Gastroesophageal sphincter (tissue), 4 donors: ENCODE measurements at regions not wholly inside any gene's neighbourhood (a gene's known extent, or its start where the extent isn't known, plus 50 kb on each side); places are given as distances from the start of the nearest gene placed in this dataset.

Experiments used
- ATAC-seq: fragments of 150-250 bp; one replicate; pipeline ENCODE4 v1.9.1; 2016; ENCODE audit warnings: mild to moderate bottlenecking, moderate library complexity
- H3K27ac ChIP-seq, 4 donors: fragments of 200-600 bp; sonication (generic) in 3 of 4; 1 replicate in 3 of 4; 2 replicates in 1 of 4; pipeline ENCODE4 v1.5.1; 2016 to 2019
- H3K27me3 ChIP-seq: fragments of 200-600 bp; sonication (generic); one replicate; pipeline ENCODE4 v1.5.1; 2019
- H3K36me3 ChIP-seq, 2 donors: fragments of 200-600 bp; sonication (generic); one replicate each; pipeline ENCODE4 v1.5.1; 2019; ENCODE audit warnings: control low read depth in 1 of 2
- H3K4me1 ChIP-seq, 3 donors: fragments of 200-600 bp; sonication (generic); 1 replicate in 2 of 3; 2 replicates in 1 of 3; pipeline ENCODE4 v1.5.1; 2016 to 2019; ENCODE audit warnings: control low read depth in 2 of 3
- H3K4me3 ChIP-seq, 2 donors: fragments of 200-600 bp; sonication (generic); one replicate each; pipeline ENCODE4 v1.5.1; 2019; ENCODE audit warnings: mild to moderate bottlenecking in 1 of 2, moderate library complexity in 1 of 2
- H3K9me3 ChIP-seq, 3 donors: fragments of 200-600 bp; sonication (generic); one replicate each; pipeline ENCODE4 v1.5.1; 2017 to 2019; ENCODE audit warnings: control low read depth in 2 of 3
- EP300 ChIP-seq: sonication (generic); formaldehyde crosslinking; IDR thresholded peaks from one replicate; pipeline ENCODE4 v1.6.1; 2017; ENCODE audit warnings: antibody characterized with exemption, mild to moderate bottlenecking
- POLR2A ChIP-seq, 2 donors: fragments of 450-650 bp; IDR thresholded peaks; one replicate each; pipeline ENCODE4 v1.6.1; 2017; ENCODE audit warnings: antibody characterized with exemption in 2 of 2, mild to moderate bottlenecking in 2 of 2, moderate library complexity in 1 of 2
- POLR2AphosphoS5 ChIP-seq: sonication (generic); formaldehyde crosslinking; IDR thresholded peaks from one replicate; pipeline ENCODE4 v1.6.1; 2017; ENCODE audit warnings: antibody characterized with exemption
- WGBS, 2 donors: methylation state at CpG; one replicate each; pipeline ENCODE4 v1.1.5; 2018; ENCODE audit warnings: low coverage in 1 of 2; 5-methylcytosine and 5-hydroxymethylcytosine counted together
- TF ChIP-seq, protein P1 (sequence below), 4 experiments: fragments of 200-600 bp in 2 of 4; fragments of 450-650 bp in 2 of 4; sonication (generic) in 1 of 4; IDR thresholded peaks; one replicate each; pipeline ENCODE4 v1.5.1; 2017 to 2019; ENCODE audit warnings: antibody characterized with exemption in 4 of 4, mild to moderate bottlenecking in 2 of 4, moderate library complexity in 2 of 4

- Histone ChIP-seq H3K36me3 (no peaks in the 10 kb centered on the region), H3K27ac (no peak overlapping the region), H3K27me3 (no peaks in the 10 kb centered on the region), H3K4me1 (no peaks in the 10 kb centered on the region), H3K9me3 (no peaks in the 10 kb centered on the region), H3K4me3 (no peak overlapping the region)
- 64% methylated on average over 2 of the region's 2 CpGs; no CpG with 5 or more reads in 1 of the 2 donors for whole genome bisulfite sequencing, 2 donors
- ATAC-seq, result no peak
- TF ChIP-seq EP300 (no peak), POLR2AphosphoS5 (no peak), POLR2A (IDR thresholded peaks at IDR 0.05) (no peak)
- TF ChIP-seq, protein P1, sequence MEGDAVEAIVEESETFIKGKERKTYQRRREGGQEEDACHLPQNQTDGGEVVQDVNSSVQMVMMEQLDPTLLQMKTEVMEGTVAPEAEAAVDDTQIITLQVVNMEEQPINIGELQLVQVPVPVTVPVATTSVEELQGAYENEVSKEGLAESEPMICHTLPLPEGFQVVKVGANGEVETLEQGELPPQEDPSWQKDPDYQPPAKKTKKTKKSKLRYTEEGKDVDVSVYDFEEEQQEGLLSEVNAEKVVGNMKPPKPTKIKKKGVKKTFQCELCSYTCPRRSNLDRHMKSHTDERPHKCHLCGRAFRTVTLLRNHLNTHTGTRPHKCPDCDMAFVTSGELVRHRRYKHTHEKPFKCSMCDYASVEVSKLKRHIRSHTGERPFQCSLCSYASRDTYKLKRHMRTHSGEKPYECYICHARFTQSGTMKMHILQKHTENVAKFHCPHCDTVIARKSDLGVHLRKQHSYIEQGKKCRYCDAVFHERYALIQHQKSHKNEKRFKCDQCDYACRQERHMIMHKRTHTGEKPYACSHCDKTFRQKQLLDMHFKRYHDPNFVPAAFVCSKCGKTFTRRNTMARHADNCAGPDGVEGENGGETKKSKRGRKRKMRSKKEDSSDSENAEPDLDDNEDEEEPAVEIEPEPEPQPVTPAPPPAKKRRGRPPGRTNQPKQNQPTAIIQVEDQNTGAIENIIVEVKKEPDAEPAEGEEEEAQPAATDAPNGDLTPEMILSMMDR (IDR thresholded peaks at IDR 0.05), result no peak
These were observed 120.3 kb downstream of the RPAP3 start for GRCh38 chr12:47585507-47585906.

DNA sequence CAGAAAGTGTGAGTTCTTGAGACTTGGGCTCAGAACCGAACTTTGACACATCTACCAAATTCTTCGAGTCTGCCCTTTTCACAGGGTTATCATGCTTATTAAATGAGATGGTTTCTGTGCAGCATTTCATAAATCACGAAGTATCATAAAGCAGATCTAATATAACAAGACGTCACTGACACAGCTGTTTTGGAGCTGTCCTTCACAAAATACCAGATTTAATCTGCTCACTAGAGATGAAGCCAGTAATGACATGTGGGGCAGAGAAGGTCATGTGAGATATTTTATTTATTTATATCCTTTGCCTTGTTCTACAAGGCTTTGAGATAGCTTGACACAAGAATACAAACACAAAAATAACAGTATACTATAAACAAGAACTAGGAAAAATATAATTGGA lies 127.0 kb downstream of the RPAP3 start:
- TF ChIP-seq, protein P1 (IDR thresholded peaks at IDR 0.05), result no peak
- TF ChIP-seq EP300, result no peak
- TF ChIP-seq POLR2AphosphoS5, result no peak
- no peak overlapping the region for H3K4me3 ChIP-seq
- peaks cover 0 to 4% (median 0%) of the 10 kb centered on the region in 3 donors for H3K4me1 ChIP-seq
- 80 to 89% methylated on average over 4 of the region's 4 CpGs for WGBS, 2 donors
- H3K9me3 ChIP-seq, result no peaks in the 10 kb centered on the region
- peaks cover 5% of the 10 kb centered on the region for H3K27me3 ChIP-seq
- no peak overlapping the region for H3K27ac ChIP-seq
- no peak for ATAC-seq
- no peaks in the 10 kb centered on the region for H3K36me3 ChIP-seq

GRCh38 chr12:47577206-47577989 lies 128.4 kb downstream of the RPAP3 start:
- H3K9me3 ChIP-seq, result no peaks in the 10 kb centered on the region
- ATAC-seq, result no peak
- no peak overlapping the region for H3K4me3 ChIP-seq
- no peaks in the 10 kb centered on the region for H3K36me3 ChIP-seq
- WGBS, 2 donors, result 46 to 48% methylated on average over 5 to 6 of the region's 7 CpGs
- peaks cover 5% of the 10 kb centered on the region for H3K27me3 ChIP-seq
- H3K4me1 ChIP-seq, result peaks cover 0 to 4% (median 0%) of the 10 kb centered on the region in 3 donors
- no peak for TF ChIP-seq EP300
- no peak overlapping the region for H3K27ac ChIP-seq

DNA sequence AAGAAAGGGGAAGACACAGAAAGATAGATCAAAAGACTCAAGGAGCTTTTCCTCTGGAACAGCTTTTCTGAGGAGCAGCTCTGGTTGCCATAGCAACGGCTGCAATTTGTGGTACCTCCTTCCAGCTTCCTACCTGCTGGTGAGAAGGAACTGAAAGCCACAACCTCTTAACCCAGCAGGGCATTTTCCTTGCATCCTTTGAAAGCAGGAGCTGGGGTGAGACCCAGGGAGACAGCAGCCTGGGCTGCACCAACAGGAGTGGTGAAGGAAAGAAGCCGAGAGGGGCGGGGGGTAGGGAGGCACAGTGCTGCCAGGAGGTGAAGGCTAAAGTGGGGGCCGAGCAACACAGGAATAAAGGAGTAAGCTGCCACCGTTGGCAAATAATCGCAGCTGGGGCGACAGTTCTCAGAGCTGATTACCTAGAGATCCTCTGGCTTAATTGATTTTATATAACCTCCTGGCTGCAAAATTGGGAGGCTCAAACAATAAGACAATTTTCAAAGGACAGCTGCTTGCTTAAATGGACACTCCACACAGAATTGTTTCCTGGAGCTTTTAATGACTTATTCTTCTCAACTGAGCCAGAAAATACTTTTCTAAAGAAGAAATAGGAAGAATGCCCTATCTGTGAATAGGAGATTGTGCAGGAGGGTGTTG lies 129.4 kb downstream of the RPAP3 start:
- peaks cover 0 to 4% (median 0%) of the 10 kb centered on the region in 3 donors for H3K4me1 ChIP-seq
- no peaks in the 10 kb centered on the region for H3K9me3 ChIP-seq
- peaks cover 5% of the 10 kb centered on the region for H3K27me3 ChIP-seq
- WGBS, 2 donors, result 43% methylated on average over 5 of the region's 7 CpGs; no CpG with 5 or more reads in 1 of the 2 donors
- no peak overlapping the region for H3K4me3 ChIP-seq
- no peaks in the 10 kb centered on the region for H3K36me3 ChIP-seq
- TF ChIP-seq EP300 (no peak), POLR2AphosphoS5 (no peak), POLR2A (IDR thresholded peaks at IDR 0.05) (no peak)
- TF ChIP-seq, protein P1 (IDR thresholded peaks at IDR 0.05), result no peak
- no peak for ATAC-seq
- no peak overlapping the region for H3K27ac ChIP-seq

DNA sequence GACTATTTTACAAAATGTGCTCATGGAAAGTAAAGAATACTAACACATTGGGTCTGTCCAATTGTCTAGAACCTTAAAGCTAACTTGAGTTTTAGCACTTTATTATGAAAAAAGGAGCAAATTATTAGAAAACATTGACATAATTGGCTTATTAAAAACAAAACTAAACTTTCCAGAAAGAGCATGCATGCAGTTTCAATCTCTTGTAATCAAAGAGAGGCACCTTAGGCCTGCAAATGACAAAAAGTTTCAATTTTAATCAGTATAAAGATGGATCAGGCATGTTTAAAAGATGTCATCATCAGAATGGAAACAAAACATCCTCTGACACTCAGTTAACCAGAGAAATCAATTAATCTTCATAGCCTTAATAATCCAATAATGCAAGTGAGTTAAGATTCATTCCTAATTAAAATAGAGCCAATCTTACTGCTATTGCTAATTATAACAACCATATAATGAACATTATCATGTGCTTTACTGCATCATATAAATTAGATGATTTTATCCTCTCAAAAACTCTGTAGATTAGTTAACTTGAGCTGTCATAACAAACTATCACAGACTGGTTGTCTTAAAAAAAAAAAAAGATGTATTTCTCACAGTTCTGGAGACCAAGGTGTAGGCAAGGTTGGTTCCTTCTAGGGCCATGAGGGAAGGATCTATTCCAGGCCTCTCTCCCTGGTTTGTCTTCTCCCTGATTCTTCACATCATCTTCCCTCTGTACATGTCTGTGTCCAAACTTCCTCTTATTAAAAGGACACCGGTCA lies 131.4 kb downstream of the RPAP3 start:
- Histone ChIP-seq H3K27ac (no peak overlapping the region), H3K4me3 (no peak overlapping the region), H3K27me3 (peaks cover 5% of the 10 kb centered on the region), H3K36me3 (no peaks in the 10 kb centered on the region), H3K4me1 (peaks cover 0 to 4% (median 0%) of the 10 kb centered on the region in 3 donors), H3K9me3 (no peaks in the 10 kb centered on the region)
- TF ChIP-seq, protein P1 (IDR thresholded peaks at IDR 0.05), result no peak
- TF ChIP-seq POLR2A (IDR thresholded peaks at IDR 0.05) (no peak), POLR2AphosphoS5 (no peak), EP300 (no peak)
- ATAC-seq, result no peak
- 67 to 82% methylated on average over 1 of the region's 1 CpG for WGBS, 2 donors
